OCI-LY7 (cell line): ENCODE measurements at regions not wholly inside any gene's neighbourhood (a gene's known extent, or its start where the extent isn't known, plus 50 kb on each side); places are given as distances from the start of the nearest gene placed in this dataset.

Source experiments
- BruUV-seq: library from RNA; stranded (reverse); fragments of 400-500 nt; replicated peaks from 2 replicates; lab custom pipeline; 2021; lab: Mats Ljungman, UMichigan
- CTCF ChIA-PET: fragments of 300-600 bp; sonication (Branson Sonifier 250); formaldehyde crosslinking; loops from one replicate; lab custom pipeline; 2022; ENCODE audit warnings: antibody characterized with exemption; ENCODE audit not compliant: unreplicated experiment; lab: Charles Lee
- POLR2A ChIA-PET: fragments of 300-600 bp; sonication (Branson Sonifier 250); formaldehyde crosslinking; loops from one replicate; lab custom pipeline; 2022; ENCODE audit warnings: antibody characterized with exemption; lab: Charles Lee
- DNase-seq: peaks from one replicate; pipeline ENCODE4 v3.0.0-alpha.2; 2015; ENCODE audit warnings: low spot score
- H2AFZ ChIP-seq: fragments of 200-600 bp; sonication (generic), shearing (Covaris generic); 2 replicates; pipeline ENCODE4 v1.6.1; 2014; ENCODE audit warnings: mild to moderate bottlenecking, antibody characterized with exemption, low read length, moderate library complexity
- H3K27ac ChIP-seq: fragments of 200-600 bp; sonication (generic); 2 replicates; pipeline ENCODE4 v1.5.1; 2014; ENCODE audit warnings: mixed run types, low read depth, mild to moderate bottlenecking, moderate library complexity, low read length, inconsistent platforms; ENCODE audit not compliant: poor library complexity, severe bottlenecking
- H3K36me3 ChIP-seq: fragments of 200-600 bp; sonication (generic); 2 replicates; pipeline ENCODE4 v1.6.1; 2014; ENCODE audit warnings: mild to moderate bottlenecking, antibody characterized with exemption, low read length, moderate library complexity, mixed read lengths; ENCODE audit not compliant: insufficient read depth
- H3K4me1 ChIP-seq: fragments of 200-600 bp; sonication (generic); 2 replicates; pipeline ENCODE4 v1.5.1; 2014; ENCODE audit warnings: mild to moderate bottlenecking, low read length; ENCODE audit not compliant: insufficient read depth, poor library complexity, severe bottlenecking
- H3K4me2 ChIP-seq: fragments of 200-600 bp; sonication (generic); 2 replicates; pipeline ENCODE4 v1.6.1; 2014; ENCODE audit warnings: mild to moderate bottlenecking, low read length
- H3K4me3 ChIP-seq: fragments of 200-600 bp; sonication (generic); 2 replicates; pipeline ENCODE4 v1.5.1; 2014; ENCODE audit warnings: mild to moderate bottlenecking, low read depth, low read length; ENCODE audit not compliant: poor library complexity, severe bottlenecking
- H3K79me2 ChIP-seq: fragments of 200-600 bp; sonication (generic); 2 replicates; pipeline ENCODE4 v1.6.1; 2016; ENCODE audit warnings: low read depth, mild to moderate bottlenecking, low read length, moderate library complexity, mixed read lengths; ENCODE audit not compliant: insufficient read depth
- H3K9me2 ChIP-seq: fragments of 200-600 bp; sonication (generic); 2 replicates; pipeline ENCODE4 v1.6.1; 2016; ENCODE audit warnings: mild to moderate bottlenecking, low read length, mixed read lengths; ENCODE audit not compliant: insufficient read depth
- H3K9me3 ChIP-seq: fragments of 200-600 bp; sonication (generic); 2 replicates; pipeline ENCODE4 v1.6.1; 2014; ENCODE audit warnings: mild to moderate bottlenecking, mixed run types, low read length, mixed read lengths
- H4K20me1 ChIP-seq: fragments of 200-600 bp; sonication (generic); 2 replicates; pipeline ENCODE4 v1.6.1; 2014; ENCODE audit warnings: mild to moderate bottlenecking, antibody characterized with exemption, low read length, moderate library complexity, mixed read lengths; ENCODE audit not compliant: insufficient read depth
- EZH2phosphoT487 ChIP-seq: fragments of 200-600 bp; sonication (generic); IDR thresholded peaks from 2 replicates; pipeline ENCODE4 v1.6.1; 2018; ENCODE audit warnings: low read depth, borderline replicate concordance, mild to moderate bottlenecking, mixed run types, antibody characterized with exemption, low read length, moderate library complexity, mixed read lengths
- intact Hi-C: fragments of 100-400 bp; cut with micrococcal nuclease; formaldehyde crosslinking; loops from one replicate; pipeline ENCODE4 v1.10.0; 2022; ENCODE audit not compliant: unreplicated experiment
- TF ChIP-seq, protein P1 (sequence below): fragments of 200-600 bp; sonication (generic); conservative IDR thresholded peaks from 2 replicates; pipeline ENCODE4 v1.5.1; 2014; ENCODE audit warnings: mild to moderate bottlenecking, antibody characterized with exemption, low read length, moderate library complexity, mixed read lengths

- POLR2A ChIA-PET: no interaction called here
- Histone ChIP-seq H3K9me2 (no peaks in the 10 kb centered on the region), H3K79me2 (no peaks in the 10 kb centered on the region), H3K4me3 (no peak overlapping the region), H3K27ac (no peak overlapping the region), H2AFZ (no peak overlapping the region), H4K20me1 (no peaks in the 10 kb centered on the region), H3K36me3 (no peaks in the 10 kb centered on the region), H3K9me3 (no peaks in the 10 kb centered on the region), H3K4me1 (no peaks in the 10 kb centered on the region), H3K4me2 (no peak overlapping the region)
- intact Hi-C loops: no loop called here
- CTCF ChIA-PET: no interaction called here
- no TSS peak for BruUV-seq
- DNase-seq: no peak
- no peak for TF ChIP-seq EZH2phosphoT487
- TF ChIP-seq, protein P1, sequence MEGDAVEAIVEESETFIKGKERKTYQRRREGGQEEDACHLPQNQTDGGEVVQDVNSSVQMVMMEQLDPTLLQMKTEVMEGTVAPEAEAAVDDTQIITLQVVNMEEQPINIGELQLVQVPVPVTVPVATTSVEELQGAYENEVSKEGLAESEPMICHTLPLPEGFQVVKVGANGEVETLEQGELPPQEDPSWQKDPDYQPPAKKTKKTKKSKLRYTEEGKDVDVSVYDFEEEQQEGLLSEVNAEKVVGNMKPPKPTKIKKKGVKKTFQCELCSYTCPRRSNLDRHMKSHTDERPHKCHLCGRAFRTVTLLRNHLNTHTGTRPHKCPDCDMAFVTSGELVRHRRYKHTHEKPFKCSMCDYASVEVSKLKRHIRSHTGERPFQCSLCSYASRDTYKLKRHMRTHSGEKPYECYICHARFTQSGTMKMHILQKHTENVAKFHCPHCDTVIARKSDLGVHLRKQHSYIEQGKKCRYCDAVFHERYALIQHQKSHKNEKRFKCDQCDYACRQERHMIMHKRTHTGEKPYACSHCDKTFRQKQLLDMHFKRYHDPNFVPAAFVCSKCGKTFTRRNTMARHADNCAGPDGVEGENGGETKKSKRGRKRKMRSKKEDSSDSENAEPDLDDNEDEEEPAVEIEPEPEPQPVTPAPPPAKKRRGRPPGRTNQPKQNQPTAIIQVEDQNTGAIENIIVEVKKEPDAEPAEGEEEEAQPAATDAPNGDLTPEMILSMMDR: no peak
These were observed 56.2 kb upstream of the GDF10 start for GRCh38 chr10:47243791-47244190.

DNA sequence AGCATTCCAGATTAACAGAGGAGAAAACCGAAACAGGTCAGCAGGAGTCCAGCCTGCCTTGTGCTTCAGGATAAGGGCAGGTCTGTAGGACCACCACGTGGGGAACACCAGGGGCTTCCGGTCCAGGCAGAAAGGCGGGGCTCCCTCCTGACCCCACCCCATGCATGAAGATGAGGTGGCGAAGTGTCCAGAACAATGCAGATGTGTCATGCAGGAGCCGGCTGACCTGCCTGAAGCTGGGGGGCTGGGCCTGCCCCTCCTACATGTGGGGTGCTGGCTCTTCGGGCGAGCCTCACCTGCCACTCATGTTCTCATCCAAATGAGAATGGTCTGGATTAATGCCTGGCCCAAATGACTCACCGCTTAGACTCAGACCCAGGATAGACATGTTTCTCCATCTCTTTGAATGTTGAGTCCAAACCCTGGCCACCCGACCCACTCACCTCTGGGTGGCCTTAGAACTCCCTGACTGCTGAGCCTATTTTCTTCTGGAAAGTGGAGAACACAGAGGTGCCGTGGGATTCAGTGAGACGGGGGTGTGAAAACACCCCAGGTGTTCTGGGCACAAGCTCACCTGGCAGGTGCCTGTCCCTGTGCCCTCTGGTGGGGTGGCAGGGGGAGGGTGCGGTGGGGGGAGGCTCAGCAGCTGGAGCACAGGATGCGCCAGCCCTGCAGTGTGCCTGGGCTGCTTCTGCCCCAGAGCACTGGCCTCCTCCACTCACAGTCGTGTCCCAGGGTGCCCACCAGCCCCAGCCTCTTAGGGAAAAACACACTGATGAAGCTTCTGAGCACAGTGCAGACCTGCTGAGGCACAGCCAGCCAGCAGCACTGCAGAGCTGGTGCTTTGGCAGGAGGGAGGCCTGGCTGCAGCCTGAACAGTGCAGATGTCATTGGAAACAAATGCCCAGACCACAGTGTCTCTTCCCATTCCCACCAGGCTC, 55.2 kb upstream of the GDF10 start:
- no peaks in the 10 kb centered on the region for H3K9me2 ChIP-seq
- no peak for DNase-seq
- ChIA-PET POLR2A (no interaction called here), CTCF (no interaction called here)
- no peaks in the 10 kb centered on the region for H3K9me3 ChIP-seq
- BruUV-seq: no TSS peak
- no peak overlapping the region for H3K4me2 ChIP-seq
- H3K79me2 ChIP-seq: no peaks in the 10 kb centered on the region
- TF ChIP-seq EZH2phosphoT487: no peak
- TF ChIP-seq, protein P1: no peak
- no peak overlapping the region for H3K27ac ChIP-seq
- no peaks in the 10 kb centered on the region for H4K20me1 ChIP-seq
- intact Hi-C loops: no loop called here
- no peak overlapping the region for H2AFZ ChIP-seq
- no peak overlapping the region for H3K4me3 ChIP-seq
- no peaks in the 10 kb centered on the region for H3K36me3 ChIP-seq
- H3K4me1 ChIP-seq: no peaks in the 10 kb centered on the region

DNA sequence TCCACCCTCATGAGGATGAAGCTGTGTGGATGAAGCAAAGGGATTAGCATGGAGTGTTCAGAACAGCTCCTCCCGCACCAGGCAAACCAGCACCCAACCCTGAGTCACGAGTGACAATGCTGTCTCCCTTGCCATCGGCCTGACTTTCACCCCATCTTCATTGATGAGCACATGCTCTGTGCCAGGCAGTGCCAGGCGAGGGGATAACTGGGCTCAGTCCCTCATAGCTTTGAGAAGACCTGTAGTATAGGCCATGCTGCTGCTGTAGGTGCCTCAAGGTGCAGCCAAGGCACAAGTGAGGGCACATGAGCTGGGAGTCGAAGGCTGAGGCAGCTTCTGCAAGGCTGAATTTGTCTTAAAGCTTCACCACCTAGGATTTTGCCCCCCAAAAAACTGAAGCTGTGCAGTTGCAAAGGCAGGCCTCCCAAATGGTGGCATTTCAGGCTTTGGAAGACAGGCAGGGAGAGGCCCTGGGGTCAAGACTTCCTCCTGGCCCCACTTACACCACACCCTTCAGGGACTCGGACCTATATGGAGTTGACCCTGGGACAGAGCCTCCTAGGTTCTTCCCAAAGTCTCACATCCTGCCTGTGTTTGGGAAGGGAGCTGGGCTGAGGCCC, 54.2 kb upstream of the GDF10 start:
- Histone ChIP-seq H3K27ac (no peak overlapping the region), H3K4me2 (no peak overlapping the region), H3K4me3 (no peak overlapping the region), H3K36me3 (no peaks in the 10 kb centered on the region), H4K20me1 (no peaks in the 10 kb centered on the region), H3K4me1 (no peaks in the 10 kb centered on the region), H2AFZ (no peak overlapping the region), H3K9me2 (no peaks in the 10 kb centered on the region), H3K9me3 (no peaks in the 10 kb centered on the region), H3K79me2 (no peaks in the 10 kb centered on the region)
- TF ChIP-seq, protein P1: no peak
- no peak for TF ChIP-seq EZH2phosphoT487
- DNase-seq: no peak
- CTCF ChIA-PET: no interaction called here
- intact Hi-C loops: no loop called here
- BruUV-seq: no TSS peak
- POLR2A ChIA-PET: no interaction called here
